ENCODE measurements at regions not wholly inside any gene's neighbourhood (a gene's known extent, or its start where the extent isn't known, plus 50 kb on each side); places are given as distances from the start of the nearest gene placed in this dataset.

DNA sequence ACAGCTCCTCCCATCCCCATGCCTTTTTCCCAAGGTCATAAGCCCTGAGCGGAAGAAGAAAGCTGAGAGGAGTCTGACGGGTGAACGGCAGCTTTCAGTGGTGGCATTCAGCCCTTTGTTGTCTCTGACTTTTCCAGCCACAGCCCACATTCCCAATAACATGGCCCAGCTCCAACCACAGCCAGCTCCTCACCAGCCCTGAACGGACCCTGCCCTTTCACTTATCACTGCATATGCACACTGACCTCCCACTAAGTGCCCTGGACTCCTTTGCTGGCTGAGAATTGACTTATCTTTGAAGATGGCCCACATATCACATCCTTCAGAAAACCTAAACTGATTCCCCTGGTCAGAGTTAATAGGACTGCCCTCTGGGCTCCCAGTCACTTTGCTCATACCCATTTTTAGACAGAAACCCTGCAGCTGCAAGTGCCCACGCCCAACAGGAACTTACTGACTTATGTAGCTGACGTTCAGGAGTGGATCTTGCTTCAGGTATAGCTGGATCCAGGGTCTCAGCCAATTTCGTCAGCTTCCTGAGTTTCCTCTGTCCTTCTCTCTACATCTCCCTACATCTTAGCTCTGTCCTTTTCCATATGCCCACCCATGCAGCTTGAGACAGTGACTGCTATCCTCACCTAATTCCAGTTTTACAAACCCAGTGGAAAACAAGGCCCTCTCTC, 348.5 kb upstream of the PROK2 start:
- no peak for DNase-seq (ENCODE audit: extremely low read depth in 1 of 2, low read depth in 1 of 2)

DNA sequence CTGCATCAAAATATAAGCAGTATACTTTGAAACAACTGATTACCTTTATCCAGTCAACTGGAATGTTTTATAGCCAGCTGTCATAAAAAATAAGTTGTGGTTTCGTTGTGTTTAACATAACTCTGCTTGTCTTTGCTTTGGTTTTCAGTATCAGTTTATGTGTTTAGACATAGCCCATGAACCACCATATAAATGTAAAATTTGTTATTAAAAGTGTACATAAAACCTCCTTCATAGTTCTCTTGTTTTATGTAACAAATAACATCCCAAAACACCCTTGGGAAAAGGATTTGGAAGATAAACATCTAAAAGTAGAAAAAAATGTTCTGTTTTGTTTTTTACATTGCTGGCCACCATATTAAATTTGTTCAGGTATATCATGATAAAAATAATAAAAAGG, 347.0 kb upstream of the PROK2 start:
- no peak for DNase-seq (ENCODE audit: extremely low read depth in 1 of 2, low read depth in 1 of 2)

DNA sequence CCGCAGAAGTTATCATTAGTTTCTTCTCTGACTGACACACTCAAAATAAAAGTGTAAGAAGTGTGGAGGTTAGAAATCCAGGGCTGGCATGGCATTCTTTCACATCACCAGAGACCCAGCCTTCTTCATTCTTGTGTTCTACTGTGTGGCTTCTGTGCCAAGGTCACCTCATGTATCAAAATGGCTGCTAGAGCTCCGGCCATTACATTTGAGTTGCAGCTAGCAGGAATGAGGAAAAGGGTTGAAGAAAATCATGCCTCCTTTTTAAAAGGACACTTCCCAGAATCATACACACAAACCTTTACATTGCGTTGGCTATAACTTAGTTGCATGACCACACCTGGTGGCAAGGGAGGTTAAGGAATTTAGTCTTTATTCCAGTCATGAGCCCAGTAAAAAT, 345.6 kb upstream of the PROK2 start:
- DNase-seq (ENCODE audit: extremely low read depth in 1 of 2, low read depth in 1 of 2) = no peak

DNA sequence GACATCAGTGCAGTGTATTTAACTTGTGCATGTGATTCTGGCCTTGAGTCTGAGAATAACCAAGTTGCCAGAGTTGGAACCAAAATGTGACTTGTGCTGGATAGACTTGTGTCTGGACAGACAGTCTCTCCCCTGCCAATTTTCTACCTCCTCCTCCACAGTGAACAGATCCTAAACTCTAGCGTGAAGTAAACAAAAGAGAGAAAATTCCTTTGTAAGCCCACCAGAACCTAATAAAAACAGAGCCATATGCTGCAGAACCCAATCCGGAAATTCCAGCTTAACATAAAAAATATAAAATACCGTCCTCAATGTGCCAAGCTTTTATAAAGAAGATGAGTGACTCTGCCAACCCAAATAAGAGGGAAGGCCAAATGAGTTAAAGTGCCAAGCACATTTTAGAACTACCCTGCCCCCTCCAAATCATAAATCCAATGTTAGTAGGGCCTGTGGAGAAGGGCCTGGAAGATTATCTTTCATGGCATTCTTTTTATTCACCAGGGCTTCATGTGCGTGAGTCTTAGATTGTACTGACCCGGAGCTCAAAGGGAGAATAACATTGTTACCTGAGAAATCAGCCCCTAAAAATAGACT, 344.6 kb upstream of the PROK2 start:
- no peak for DNase-seq (ENCODE audit: extremely low read depth in 1 of 2, low read depth in 1 of 2)

DNA sequence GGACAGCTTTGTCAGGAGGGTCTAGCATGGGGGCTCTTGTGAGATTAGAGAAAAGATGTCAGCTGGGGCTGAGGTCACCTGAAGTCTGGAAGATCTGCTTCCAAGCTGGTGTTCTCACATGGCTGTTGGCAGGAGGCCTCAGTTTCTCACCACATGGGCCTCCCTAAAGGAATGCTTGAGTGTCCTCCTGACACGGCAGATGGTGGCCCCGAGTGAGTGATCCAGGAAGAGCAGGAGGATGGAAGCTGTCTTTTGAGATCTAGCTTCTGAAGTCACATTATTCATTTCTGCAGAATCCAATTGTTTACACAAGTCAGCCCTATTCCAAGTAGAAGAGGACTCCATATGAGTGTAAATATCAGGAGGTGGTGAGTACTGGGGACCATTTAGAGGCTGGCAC, 344.0 kb upstream of the PROK2 start:
- no peak for DNase-seq (ENCODE audit: extremely low read depth in 1 of 2, low read depth in 1 of 2)

DNA sequence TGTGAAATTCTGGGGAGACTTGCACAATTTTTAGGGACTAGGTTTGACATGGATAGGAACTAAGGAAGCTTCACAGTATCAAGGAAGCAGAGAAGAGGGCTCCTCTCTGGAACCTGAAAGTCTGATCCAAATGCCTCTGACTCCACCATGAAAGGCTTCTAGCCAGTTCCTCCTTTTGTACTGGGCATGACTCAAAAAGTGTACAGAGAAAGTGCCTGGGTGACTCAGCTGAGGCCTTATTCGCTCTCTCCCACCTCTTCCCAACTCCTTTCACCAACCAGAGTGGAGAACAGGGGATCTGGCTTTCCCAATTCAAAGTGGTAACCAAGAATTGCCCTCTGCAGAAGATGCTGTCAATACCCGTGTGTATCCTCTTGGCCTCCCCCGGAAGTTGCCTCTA, 342.9 kb upstream of the PROK2 start:
- no peak for DNase-seq (ENCODE audit: extremely low read depth in 1 of 2, low read depth in 1 of 2)

DNA sequence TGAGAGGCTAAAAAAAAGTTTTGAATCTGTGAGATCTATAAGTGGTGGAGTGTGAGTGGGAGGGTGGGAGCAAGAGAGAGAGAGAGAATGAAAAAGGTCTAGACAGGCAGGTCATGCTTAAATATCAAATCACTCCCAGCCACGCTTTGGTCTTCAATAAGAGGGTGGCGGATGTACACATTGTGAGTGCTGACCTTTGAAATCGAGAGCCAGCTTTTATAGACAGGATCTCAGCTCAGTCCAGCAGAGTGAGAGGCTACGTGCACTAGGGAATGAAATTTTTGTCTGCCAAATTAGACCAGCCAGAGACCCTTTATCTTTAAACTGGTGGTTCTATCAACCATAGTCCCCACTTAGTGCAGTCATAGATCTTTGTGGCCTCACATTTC, 342.3 kb upstream of the PROK2 start:
- DNase-seq (ENCODE audit: extremely low read depth in 1 of 2, low read depth in 1 of 2) = no peak

DNA sequence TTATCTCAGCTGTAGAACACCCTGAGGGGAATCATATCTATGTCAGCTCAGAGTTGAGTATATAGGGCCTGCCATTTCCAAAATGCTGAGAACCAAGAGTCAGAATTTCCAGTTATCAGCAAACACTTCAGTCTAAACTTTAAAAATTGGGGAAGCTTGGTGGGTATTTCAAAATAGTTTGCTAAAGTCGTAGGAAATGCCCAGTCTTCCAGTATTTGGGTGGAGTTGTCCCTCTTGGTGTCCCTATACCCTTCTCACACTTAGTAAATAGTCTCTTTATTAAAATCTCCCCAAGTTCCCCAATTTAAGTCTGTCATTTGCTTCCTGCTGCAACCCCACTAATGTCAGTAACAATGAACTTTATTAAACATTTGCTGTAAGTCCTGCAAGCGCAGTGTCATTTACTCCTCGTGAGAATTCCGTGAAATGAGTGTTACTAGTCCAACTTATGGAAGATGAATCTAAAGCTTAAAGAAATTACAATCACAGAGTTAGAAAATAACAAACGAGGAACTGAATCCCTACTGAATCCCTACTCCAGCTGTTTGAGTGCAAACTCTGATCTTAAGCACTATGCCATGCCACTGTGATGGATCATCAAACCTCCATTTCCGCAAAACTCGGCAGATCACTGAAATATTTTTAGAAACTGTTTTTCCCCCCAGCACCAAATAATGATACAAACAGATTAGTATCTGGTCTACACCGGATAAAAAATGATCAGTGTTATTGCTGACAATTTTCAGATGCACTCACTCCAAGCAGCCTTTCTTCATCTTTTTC, 341.7 kb upstream of the PROK2 start:
- DNase-seq (ENCODE audit: extremely low read depth in 1 of 2, low read depth in 1 of 2) = no peak

DNA sequence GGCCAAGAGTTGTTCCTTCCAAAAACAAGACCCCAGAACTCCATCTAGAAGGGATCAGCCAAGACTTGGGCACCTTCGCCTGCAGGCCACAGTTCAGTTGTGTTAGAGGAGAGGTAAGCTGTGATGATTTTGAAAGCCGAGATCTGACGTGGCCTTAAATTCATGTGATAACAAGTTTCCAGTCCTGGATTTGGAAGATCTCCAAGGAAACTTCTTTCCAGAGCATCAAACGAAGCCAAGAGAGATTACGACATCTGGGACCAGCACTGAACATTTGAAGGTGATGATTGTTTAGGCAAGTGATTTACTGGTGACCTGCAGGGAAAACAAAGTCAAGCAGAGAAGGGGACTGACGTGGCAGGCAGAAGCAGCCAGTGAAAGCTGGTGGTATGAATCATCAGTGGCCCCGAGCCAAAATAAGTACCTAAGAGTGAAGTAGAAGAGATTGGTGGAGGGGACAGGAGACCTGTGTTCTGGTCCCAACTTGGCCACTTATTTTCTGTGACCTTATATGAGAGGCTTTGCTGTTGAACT, 339.0 kb upstream of the PROK2 start:
- DNase-seq (ENCODE audit: extremely low read depth in 1 of 2, low read depth in 1 of 2) = no peak

DNA sequence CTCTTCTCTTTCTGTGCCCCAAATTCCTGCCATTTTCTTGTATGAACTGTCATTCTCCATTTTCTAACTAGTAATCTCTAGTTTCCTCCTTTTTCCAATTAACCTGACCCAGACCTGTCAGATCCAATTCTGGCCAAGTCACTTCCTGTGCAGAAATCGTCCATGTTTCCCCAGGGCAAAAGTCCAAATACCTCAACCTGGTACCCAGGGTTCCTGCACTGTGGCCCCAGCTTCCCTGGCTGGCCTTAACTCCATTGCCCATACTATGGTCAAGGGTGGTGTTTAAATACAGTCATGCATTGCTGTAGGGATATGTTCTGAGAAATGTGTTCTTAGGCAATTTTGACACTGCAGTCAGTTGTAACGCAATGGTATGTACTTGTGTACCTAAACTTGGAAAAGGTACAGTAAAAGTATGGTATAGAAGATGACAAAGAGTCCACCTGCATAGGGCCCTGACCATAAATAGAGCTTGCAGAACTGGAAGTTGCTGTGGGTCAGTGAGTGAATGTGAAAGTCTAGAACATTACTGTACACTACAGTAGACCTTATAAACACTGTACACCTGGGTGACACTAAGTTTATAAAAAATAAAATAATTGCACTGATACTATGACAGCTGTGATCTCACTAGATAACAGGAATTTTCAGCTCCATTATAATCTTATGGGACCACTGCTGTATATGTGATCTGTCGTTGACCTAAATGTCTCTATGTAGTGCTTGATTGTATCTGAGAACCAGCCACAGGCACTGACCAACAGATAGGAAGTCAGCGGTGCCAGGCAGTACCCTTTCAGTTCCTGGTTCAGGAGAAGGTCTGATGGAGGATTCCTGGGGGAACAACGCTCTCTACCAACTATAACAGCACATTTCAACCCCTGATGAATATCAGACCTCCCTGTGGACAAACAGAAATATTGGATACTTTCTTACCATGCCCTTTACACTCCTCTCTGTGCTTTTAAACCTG, 336.1 kb upstream of the PROK2 start:
- DNase-seq (ENCODE audit: extremely low read depth in 1 of 2, low read depth in 1 of 2) = no peak

DNA sequence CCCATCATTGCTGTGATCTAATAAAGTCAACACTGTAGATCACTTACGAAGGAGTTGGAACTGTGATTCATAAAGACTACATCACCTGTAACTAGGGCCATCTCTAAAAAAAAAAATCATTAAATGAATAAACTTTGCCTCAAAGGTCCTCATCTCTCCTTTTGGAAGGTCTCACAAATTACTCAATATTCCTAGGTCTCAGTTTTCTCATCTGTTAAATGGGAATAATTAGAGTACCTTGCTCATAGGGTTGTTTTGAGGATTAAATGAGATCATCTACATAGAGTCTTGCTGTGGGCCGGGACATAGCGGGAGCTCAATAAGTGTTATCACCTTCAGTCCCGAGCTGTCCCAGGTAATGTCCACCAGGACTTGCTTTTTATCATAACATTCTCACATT, 335.1 kb upstream of the PROK2 start:
- DNase-seq (ENCODE audit: extremely low read depth in 1 of 2, low read depth in 1 of 2) = no peak

DNA sequence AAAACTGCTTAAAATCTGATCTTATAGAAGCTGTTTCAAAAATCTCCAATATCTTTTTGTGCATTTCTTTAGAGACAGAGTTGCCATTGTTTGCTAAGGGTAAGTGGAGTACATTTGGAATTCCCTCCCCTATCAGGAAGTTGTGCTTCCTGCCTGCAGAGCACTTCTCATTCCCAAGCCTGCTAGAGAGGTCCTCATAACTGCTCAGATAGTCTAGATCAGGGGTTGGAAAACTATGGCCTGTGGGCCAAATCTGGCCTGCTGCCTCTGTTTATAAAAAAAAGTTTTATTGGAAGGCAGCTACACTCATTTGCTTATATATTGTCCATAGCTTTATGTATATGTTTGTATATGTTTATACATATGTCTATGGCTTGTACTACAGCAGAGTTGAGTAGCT, 333.7 kb upstream of the PROK2 start:
- no peak for DNase-seq (ENCODE audit: extremely low read depth in 1 of 2, low read depth in 1 of 2)

DNA sequence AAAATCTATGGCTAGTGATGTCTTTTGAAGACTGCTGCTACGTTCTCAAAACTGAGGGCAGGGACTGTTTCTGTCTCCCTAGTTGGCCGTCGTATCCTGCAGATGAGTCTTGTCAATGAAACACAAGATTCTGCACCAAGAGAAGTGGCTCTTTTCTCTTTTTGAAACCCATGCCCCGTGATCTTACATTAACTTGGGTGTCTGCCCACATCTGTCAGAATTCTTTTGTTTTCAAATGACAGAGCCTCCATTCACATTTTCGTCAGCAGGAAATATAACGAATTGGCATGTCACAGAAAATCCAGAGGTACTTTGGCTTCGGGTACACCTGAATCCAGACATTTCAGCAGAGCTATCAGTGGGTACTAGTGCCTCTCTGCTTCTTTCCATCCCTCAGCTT, 331.3 kb upstream of the PROK2 start:
- no peak for DNase-seq (ENCODE audit: extremely low read depth in 1 of 2, low read depth in 1 of 2)

DNA sequence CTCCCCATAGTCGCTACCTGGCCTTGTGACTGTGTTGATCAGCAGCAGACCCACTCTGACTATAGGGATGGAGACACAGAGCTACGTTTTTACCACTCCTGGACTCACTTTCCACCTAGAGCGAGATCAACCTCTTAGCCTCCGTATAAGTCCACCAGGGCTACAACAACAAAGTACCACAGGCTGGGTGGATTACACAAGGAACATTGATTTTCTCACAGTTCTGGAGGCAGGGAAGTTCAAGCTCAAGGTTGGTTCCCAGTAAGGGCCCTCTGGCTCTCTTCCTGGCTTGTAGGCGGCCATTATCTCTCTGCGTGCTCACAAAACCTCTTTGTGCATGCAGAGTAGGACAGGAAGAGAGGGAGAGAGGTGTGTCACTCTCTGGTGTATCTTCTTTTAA, 330.4 kb upstream of the PROK2 start:
- no peak for DNase-seq (ENCODE audit: extremely low read depth in 1 of 2, low read depth in 1 of 2)

DNA sequence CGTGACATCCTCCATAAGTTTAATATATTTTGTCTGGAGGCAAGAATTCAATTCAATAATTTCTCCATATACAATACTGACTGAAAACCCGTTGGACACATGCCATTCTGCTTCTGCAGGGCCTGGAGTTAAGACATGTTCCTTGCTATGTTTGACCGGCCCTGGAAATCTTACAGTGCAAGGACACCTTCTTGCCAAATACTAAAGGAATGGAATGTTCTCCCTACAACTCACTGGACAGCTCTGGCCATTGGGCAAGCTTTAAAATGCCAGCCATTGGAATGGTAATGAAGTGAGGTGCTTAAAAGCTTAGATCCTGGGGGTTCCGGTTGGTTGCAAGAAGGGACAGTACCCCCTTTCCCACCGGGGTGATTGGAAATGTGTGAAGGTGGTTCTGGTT, 329.8 kb upstream of the PROK2 start:
- DNase-seq (ENCODE audit: extremely low read depth in 1 of 2, low read depth in 1 of 2) = no peak

DNA sequence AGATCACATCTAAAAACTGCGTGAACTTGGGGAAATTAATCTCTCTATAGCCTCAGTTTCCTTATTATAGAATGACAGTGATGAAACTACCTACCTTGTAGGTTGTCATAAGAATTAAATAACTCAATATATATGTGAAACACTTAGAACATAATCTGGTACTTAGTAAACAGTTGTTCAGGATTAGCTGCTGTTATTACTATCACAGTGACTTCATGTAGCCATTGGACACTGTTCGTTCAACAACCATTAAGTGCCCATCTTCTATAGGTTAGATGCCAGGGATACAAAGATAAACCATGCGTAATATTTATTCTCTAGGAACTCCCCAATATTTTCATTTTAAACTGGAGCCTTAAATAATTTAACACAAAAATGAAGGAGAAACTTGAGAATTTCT, 329.0 kb upstream of the PROK2 start:
- DNase-seq (ENCODE audit: extremely low read depth in 1 of 2, low read depth in 1 of 2) = no peak

DNA sequence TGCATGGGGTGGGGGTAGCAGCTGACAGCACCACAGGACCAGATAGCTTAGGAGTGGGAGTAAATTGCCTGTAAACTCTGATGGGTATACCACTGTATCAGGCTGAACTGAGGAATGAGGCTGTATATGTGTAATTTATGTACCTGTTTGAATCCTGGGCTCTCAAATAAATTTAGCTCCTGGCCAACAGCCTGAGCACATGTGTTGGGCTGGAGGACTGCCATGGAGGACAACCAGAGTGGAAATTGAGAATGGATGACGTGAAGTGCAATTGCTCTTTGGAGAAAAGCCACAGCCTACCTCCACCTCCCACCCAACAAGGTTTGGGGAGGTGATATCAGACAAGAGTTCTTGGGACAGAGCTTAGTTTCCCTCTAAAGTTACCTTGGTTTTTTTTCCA, 328.6 kb upstream of the PROK2 start:
- no peak for DNase-seq (ENCODE audit: extremely low read depth in 1 of 2, low read depth in 1 of 2)

DNA sequence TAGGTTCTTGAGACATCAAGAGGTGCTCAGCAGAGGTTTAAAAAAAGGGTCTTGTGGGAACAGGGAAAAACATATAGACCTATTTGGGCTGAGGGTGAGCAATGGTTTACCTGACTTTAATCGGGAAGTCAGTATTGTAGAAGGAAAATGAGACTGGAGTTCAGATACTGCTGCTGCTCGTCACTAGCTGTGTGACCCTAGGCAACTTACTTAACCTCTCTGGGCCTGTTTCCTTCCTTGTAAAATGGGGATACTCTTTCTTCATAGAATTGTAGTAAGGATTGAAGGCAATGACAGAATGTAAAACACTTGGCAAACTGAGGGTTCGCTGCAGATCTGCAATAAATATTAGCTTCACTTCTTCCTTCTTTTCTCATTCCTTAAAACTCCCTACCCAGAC, 327.5 kb upstream of the PROK2 start:
- no peak for DNase-seq (ENCODE audit: extremely low read depth in 1 of 2, low read depth in 1 of 2)

DNA sequence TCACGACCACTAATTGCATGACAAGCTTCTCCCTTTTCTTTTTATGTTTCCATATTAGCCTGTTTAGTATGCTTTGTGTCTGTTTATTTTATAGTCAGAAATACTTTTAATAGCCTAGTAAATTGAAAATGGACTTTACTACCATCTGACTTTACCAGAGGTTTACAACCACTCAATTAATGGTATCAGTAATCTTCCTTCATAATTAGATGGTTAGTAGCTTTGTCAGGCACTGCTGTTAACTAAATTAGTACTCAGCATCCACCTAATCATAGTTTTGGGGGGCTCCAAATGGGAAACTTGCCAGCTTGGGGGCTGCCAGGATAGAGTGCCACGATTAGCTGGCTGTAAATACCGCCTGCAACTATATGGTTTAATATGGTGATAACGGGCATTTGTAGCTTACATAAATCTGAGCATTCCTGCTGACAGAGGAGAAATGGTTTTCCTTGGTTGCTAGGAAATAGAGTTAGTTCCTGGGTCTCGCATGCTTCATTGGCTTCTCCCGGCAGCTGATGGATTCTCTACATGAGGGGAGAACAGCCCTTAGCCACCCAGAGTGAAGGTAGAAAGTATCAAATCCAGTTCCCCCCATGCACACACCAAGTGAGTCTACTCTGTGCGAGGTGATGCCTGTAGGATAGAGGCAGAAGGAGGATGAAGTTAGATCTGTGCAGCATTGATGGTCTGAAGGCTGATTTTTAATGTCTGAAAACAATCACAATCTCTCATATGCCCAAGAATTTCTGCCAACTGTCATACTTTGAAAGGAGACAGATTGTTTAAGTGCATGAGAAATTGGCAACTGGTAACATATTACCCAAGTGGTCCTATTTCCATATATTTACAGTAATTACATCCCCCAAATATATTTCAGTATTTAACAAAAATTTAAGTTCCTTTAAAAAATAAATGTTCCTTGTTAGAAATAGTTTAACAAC, 326.6 kb upstream of the PROK2 start:
- DNase-seq (ENCODE audit: extremely low read depth in 1 of 2, low read depth in 1 of 2) = no peak

Data from activated CD8-positive, alpha-beta memory T cell treated with anti-CD3 and anti-CD28 coated beads for 1 hour (primary cell).